Cardiac muscle cell (in vitro differentiated cells and primary cell): ENCODE measurements at regions not wholly inside any gene's neighbourhood (a gene's known extent, or its start where the extent isn't known, plus 50 kb on each side); places are given as distances from the start of the nearest gene placed in this dataset.
A peak's percentile ranks its signal among the peaks of the same experiment; 100 is the strongest.

ENCODE experiments used
- DNase-seq, 2 donors: peaks; one replicate each; pipeline versions ENCODE4 v3.0.0 to v3.0.0-alpha.2; 2010 to 2017; ENCODE audit warnings: low read depth in 1 of 2, low spot score in 1 of 2
- H3K27ac ChIP-seq: fragments of 200-600 bp; sonication (generic); 2 replicates; pipeline ENCODE4 v1.5.1; 2016
- H3K27me3 ChIP-seq: fragments of 200-600 bp; sonication (generic); 2 replicates; pipeline ENCODE4 v1.6.0; 2016; ENCODE audit warnings: control low read depth
- H3K36me3 ChIP-seq: fragments of 200-600 bp; sonication (generic); 2 replicates; pipeline ENCODE4 v1.5.1; 2016; ENCODE audit warnings: control low read depth
- H3K4me1 ChIP-seq: fragments of 200-600 bp; sonication (generic); 2 replicates; pipeline ENCODE4 v1.8.1; 2017; ENCODE audit warnings: low read depth, mild to moderate bottlenecking, mixed run types
- H3K4me3 ChIP-seq: fragments of 200-600 bp; sonication (generic); 2 replicates; pipeline ENCODE4 v1.5.1; 2016; ENCODE audit warnings: mild to moderate bottlenecking
- H3K9me3 ChIP-seq: fragments of 200-600 bp; sonication (generic); 2 replicates; pipeline ENCODE4 v1.5.1; 2017; ENCODE audit warnings: low read depth, mild to moderate bottlenecking, control low read depth
- CTCF ChIP-seq: IDR thresholded peaks from 2 replicates; pipeline ENCODE4 v1.5.1; 2012; ENCODE audit warnings: low read depth, mild to moderate bottlenecking, low read length

GRCh38 chrX:125202591-125203248 is 117.0 kb upstream of the TEX13C start:
- no peak overlapping the region for H3K27ac ChIP-seq
- peaks cover 32% of the 10 kb centered on the region for H3K27me3 ChIP-seq
- H3K4me1 ChIP-seq = no peaks in the 10 kb centered on the region
- H3K36me3 ChIP-seq = no peaks in the 10 kb centered on the region
- no peak for TF ChIP-seq CTCF
- peak in 1 of 2 donors; percentile 0 for DNase-seq
- peak overlapping the region; percentile 35 for H3K4me3 ChIP-seq
- no peaks in the 10 kb centered on the region for H3K9me3 ChIP-seq

GRCh38 chrX:125203365-125203736 is 116.3 kb upstream of the TEX13C start:
- DNase-seq = peak in 1 of 2 donors; percentile 18
- TF ChIP-seq CTCF = no peak
- Histone ChIP-seq H3K4me3 (peak overlapping the region; percentile 35), H3K36me3 (no peaks in the 10 kb centered on the region), H3K27ac (no peak overlapping the region), H3K9me3 (no peaks in the 10 kb centered on the region), H3K27me3 (peaks cover 32% of the 10 kb centered on the region), H3K4me1 (no peaks in the 10 kb centered on the region)

- Histone ChIP-seq H3K4me3 (peak overlapping the region; percentile 35), H3K4me1 (no peaks in the 10 kb centered on the region), H3K36me3 (no peaks in the 10 kb centered on the region), H3K27ac (no peak overlapping the region), H3K9me3 (no peaks in the 10 kb centered on the region), H3K27me3 (peaks cover 32% of the 10 kb centered on the region)
- peak in 1 of 2 donors; percentile 56 for DNase-seq
- TF ChIP-seq CTCF = no peak
These were observed 115.7 kb upstream of the TEX13C start for GRCh38 chrX:125203737-125204578.

- Histone ChIP-seq H3K27me3 (peaks cover 32% of the 10 kb centered on the region), H3K36me3 (no peaks in the 10 kb centered on the region), H3K4me1 (no peaks in the 10 kb centered on the region), H3K27ac (peak overlapping the region; percentile 46), H3K4me3 (peak overlapping the region; percentile 35), H3K9me3 (no peaks in the 10 kb centered on the region)
- DNase-seq = no peak
- TF ChIP-seq CTCF = no peak
These were observed 115.0 kb upstream of the TEX13C start for GRCh38 chrX:125204681-125205132.

- DNase-seq = peak; percentile 6 to 74
- peak overlapping the region; percentile 46 for H3K27ac ChIP-seq
These were observed 114.3 kb upstream of the TEX13C start for GRCh38 chrX:125205133-125205917.

More at GRCh38 chrX:125205133-125205917, 114.3 kb upstream of the TEX13C start:
- no peaks in the 10 kb centered on the region for H3K9me3 ChIP-seq
- peaks cover 32% of the 10 kb centered on the region for H3K27me3 ChIP-seq
- H3K4me1 ChIP-seq = no peaks in the 10 kb centered on the region
- peak overlapping the region; percentile 35 for H3K4me3 ChIP-seq
- no peak for TF ChIP-seq CTCF
- no peaks in the 10 kb centered on the region for H3K36me3 ChIP-seq
